ACC112 (cell line): ENCODE measurements at regions not wholly inside any gene's neighbourhood (a gene's known extent, or its start where the extent isn't known, plus 50 kb on each side); places are given as distances from the start of the nearest gene placed in this dataset.

ENCODE experiments used
- H2AFZ ChIP-seq: fragments of 200-600 bp; sonication (generic); one replicate; pipeline ENCODE4 v1.6.0; 2017; ENCODE audit warnings: antibody characterized with exemption, low read length; ENCODE audit not compliant: unreplicated experiment
- H3K27ac ChIP-seq: fragments of 200-600 bp; sonication (generic); 2 replicates; pipeline ENCODE4 v1.5.1; 2014; ENCODE audit warnings: low read depth, mild to moderate bottlenecking, antibody characterized with exemption, low read length, moderate library complexity
- H3K27me3 ChIP-seq: fragments of 200-600 bp; sonication (generic); 2 replicates; pipeline ENCODE4 v1.6.1; 2014; ENCODE audit warnings: mild to moderate bottlenecking, antibody characterized with exemption, low read length, moderate library complexity, mixed read lengths; ENCODE audit not compliant: insufficient read depth
- H3K36me3 ChIP-seq: fragments of 200-600 bp; sonication (generic); 2 replicates; pipeline ENCODE4 v1.6.1; 2016; ENCODE audit warnings: mild to moderate bottlenecking, antibody characterized with exemption, low read length, moderate library complexity, mixed read lengths; ENCODE audit not compliant: insufficient read depth
- H3K4me1 ChIP-seq: fragments of 200-600 bp; sonication (generic); one replicate; pipeline ENCODE4 v1.6.1; 2016; ENCODE audit warnings: low read length, mixed read lengths; ENCODE audit not compliant: insufficient read depth, unreplicated experiment, control insufficient read depth
- H3K4me3 ChIP-seq: fragments of 200-600 bp; sonication (generic); 2 replicates; pipeline ENCODE4 v1.5.1; 2014; ENCODE audit warnings: mild to moderate bottlenecking, low read depth, low read length
- H3K79me2 ChIP-seq: fragments of 200-600 bp; sonication (generic); one replicate; pipeline ENCODE4 v1.6.0; 2016; ENCODE audit warnings: low read length; ENCODE audit not compliant: control insufficient read depth, unreplicated experiment, insufficient read depth

- H3K4me3 ChIP-seq = no peak overlapping the region
Observed at GRCh38 chr3:105032541-105032940, 334.2 kb upstream of the ALCAM start.

GRCh38 chr3:105033081-105033480, 333.6 kb upstream of the ALCAM start:
- Histone ChIP-seq H3K79me2 (no peaks in the 10 kb centered on the region), H3K36me3 (no peaks in the 10 kb centered on the region), H3K27me3 (no peaks in the 10 kb centered on the region), H3K4me1 (no peaks in the 10 kb centered on the region), H3K27ac (no peak overlapping the region), H3K4me3 (no peak overlapping the region), H2AFZ (no peak overlapping the region)

More at GRCh38 chr3:105032541-105032940, 334.2 kb upstream of the ALCAM start:
- Histone ChIP-seq H3K79me2 (no peaks in the 10 kb centered on the region), H2AFZ (no peak overlapping the region), H3K27ac (no peak overlapping the region), H3K4me1 (no peaks in the 10 kb centered on the region), H3K27me3 (no peaks in the 10 kb centered on the region), H3K36me3 (no peaks in the 10 kb centered on the region)

GRCh38 chr3:105039004-105039403, 327.7 kb upstream of the ALCAM start:
- Histone ChIP-seq H3K36me3 (no peaks in the 10 kb centered on the region), H2AFZ (no peak overlapping the region), H3K4me1 (no peaks in the 10 kb centered on the region), H3K79me2 (no peaks in the 10 kb centered on the region), H3K4me3 (no peak overlapping the region), H3K27ac (no peak overlapping the region), H3K27me3 (no peaks in the 10 kb centered on the region)

- Histone ChIP-seq H3K79me2 (no peaks in the 10 kb centered on the region), H3K36me3 (no peaks in the 10 kb centered on the region), H3K27ac (no peak overlapping the region), H3K4me3 (no peak overlapping the region), H3K4me1 (no peaks in the 10 kb centered on the region), H3K27me3 (no peaks in the 10 kb centered on the region), H2AFZ (no peak overlapping the region)
Observed at GRCh38 chr3:105040026-105040622, 326.6 kb upstream of the ALCAM start.

- Histone ChIP-seq H3K27ac (no peak overlapping the region), H3K36me3 (no peaks in the 10 kb centered on the region), H3K79me2 (no peaks in the 10 kb centered on the region), H3K4me1 (no peaks in the 10 kb centered on the region), H2AFZ (no peak overlapping the region), H3K4me3 (no peak overlapping the region), H3K27me3 (no peaks in the 10 kb centered on the region)
Observed at GRCh38 chr3:105042586-105042985, 324.1 kb upstream of the ALCAM start.

- Histone ChIP-seq H3K4me1 (no peaks in the 10 kb centered on the region), H3K4me3 (no peak overlapping the region), H2AFZ (no peak overlapping the region), H3K79me2 (no peaks in the 10 kb centered on the region), H3K36me3 (no peaks in the 10 kb centered on the region), H3K27ac (no peak overlapping the region), H3K27me3 (no peaks in the 10 kb centered on the region)
Observed at GRCh38 chr3:105051111-105051510, 315.6 kb upstream of the ALCAM start.

GRCh38 chr3:105051972-105052371, 314.7 kb upstream of the ALCAM start:
- Histone ChIP-seq H3K4me1 (no peaks in the 10 kb centered on the region), H3K79me2 (no peaks in the 10 kb centered on the region), H3K36me3 (no peaks in the 10 kb centered on the region), H2AFZ (peak overlapping the region; percentile 75), H3K27me3 (no peaks in the 10 kb centered on the region), H3K27ac (no peak overlapping the region), H3K4me3 (no peak overlapping the region)

- no peak overlapping the region for H3K4me3 ChIP-seq
- H3K36me3 ChIP-seq = no peaks in the 10 kb centered on the region
- H3K27ac ChIP-seq = no peak overlapping the region
- H2AFZ ChIP-seq = no peak overlapping the region
- H3K27me3 ChIP-seq = no peaks in the 10 kb centered on the region
- no peaks in the 10 kb centered on the region for H3K4me1 ChIP-seq
- no peaks in the 10 kb centered on the region for H3K79me2 ChIP-seq
Observed at GRCh38 chr3:105062853-105063252, 303.9 kb upstream of the ALCAM start.

- H3K4me1 ChIP-seq = no peaks in the 10 kb centered on the region
- H3K27ac ChIP-seq = no peak overlapping the region
- H3K79me2 ChIP-seq = no peaks in the 10 kb centered on the region
- no peak overlapping the region for H3K4me3 ChIP-seq
- no peaks in the 10 kb centered on the region for H3K36me3 ChIP-seq
- no peaks in the 10 kb centered on the region for H3K27me3 ChIP-seq
- H2AFZ ChIP-seq = no peak overlapping the region
Observed at GRCh38 chr3:105065895-105066839, 300.5 kb upstream of the ALCAM start.

GRCh38 chr3:105067361-105067760, 299.3 kb upstream of the ALCAM start:
- H2AFZ ChIP-seq = no peak overlapping the region
- H3K36me3 ChIP-seq = no peaks in the 10 kb centered on the region
- H3K27me3 ChIP-seq = no peaks in the 10 kb centered on the region
- H3K4me1 ChIP-seq = no peaks in the 10 kb centered on the region
- H3K4me3 ChIP-seq = no peak overlapping the region
- no peak overlapping the region for H3K27ac ChIP-seq
- no peaks in the 10 kb centered on the region for H3K79me2 ChIP-seq
